A549 (cell line): ENCODE measurements at regions not wholly inside any gene's neighbourhood (a gene's known extent, or its start where the extent isn't known, plus 50 kb on each side); places are given as distances from the start of the nearest gene placed in this dataset.
A peak's percentile ranks its signal among the peaks of the same experiment; 100 is the strongest.

Experiments used
- ATAC-seq, 2 experiments: fragments of 200-7000 bp in 1 of 2; fragments of >200 bp in 1 of 2; cut with Nextera tagmentation in 1 of 2; cut with Tn5 transposase in 1 of 2; 3 replicates each; pipeline versions ENCODE4 v1.8.0 to v1.9.1; 2018 to 2020; ENCODE audit warnings: mild to moderate bottlenecking in 1 of 2, moderate library complexity in 1 of 2
- CTCF ChIA-PET: fragments of 300-600 bp; sonication (Branson Sonifier 250); formaldehyde crosslinking; extraction: SDS; loops from one replicate; lab custom pipeline; 2021; ENCODE audit warnings: antibody characterized with exemption, inconsistent platforms; lab: Yijun Ruan, JAX
- POLR2A ChIA-PET: fragments of 350-600 bp; formaldehyde crosslinking; extraction: SDS; loops from one replicate; lab custom pipeline; 2021; ENCODE audit warnings: antibody characterized with exemption, inconsistent platforms; lab: Yijun Ruan, JAX
- DNase-seq, 2 experiments: peaks; one replicate each; pipeline versions ENCODE4 v3.0.0 to v3.0.0-alpha.2; 2011 to 2016; ENCODE audit warnings: low read depth in 1 of 2, low spot score in 1 of 2
- FAIRE-seq: peaks from 2 replicates; lab custom pipeline; 2011; peaks lifted over from hg19 to GRCh38; lab: Jason Lieb, UNC
- H3K27ac ChIP-seq, 2 experiments: fragments of >200 bp; sonication (Bioruptor Twin); formaldehyde crosslinking; 3 replicates each; pipeline ENCODE4 v1.5.1; 2016 to 2017
- H3K4me1 ChIP-seq: fragments of >200 bp; sonication (Bioruptor Twin); formaldehyde crosslinking; 3 replicates; pipeline ENCODE4 v1.6.1; 2016
- H3K4me2 ChIP-seq: fragments of >200 bp; sonication (Bioruptor Twin); formaldehyde crosslinking; 3 replicates; pipeline ENCODE4 v1.6.1; 2016
- H3K4me3 ChIP-seq: fragments of >200 bp; sonication (Bioruptor Twin); formaldehyde crosslinking; 3 replicates; pipeline ENCODE4 v1.5.1; 2016
- H3K9me3 ChIP-seq: fragments of >200 bp; sonication (Bioruptor Twin); formaldehyde crosslinking; 3 replicates; pipeline ENCODE4 v1.6.1; 2016
- CHD2 ChIP-seq: fragments of 150-350 bp; IDR thresholded peaks from 2 replicates; pipeline ENCODE4 v1.6.1; 2014; ENCODE audit warnings: low read length; ENCODE audit not compliant: partially characterized antibody
- E2F6 ChIP-seq: IDR thresholded peaks from 2 replicates; pipeline ENCODE4 v1.6.1; 2012; ENCODE audit warnings: low read depth, borderline replicate concordance
- EHMT2 ChIP-seq: fragments of 200-600 bp; sonication (generic); IDR thresholded peaks from 2 replicates; pipeline ENCODE4 v1.6.1; 2016; ENCODE audit warnings: antibody characterized with exemption, low read depth, mild to moderate bottlenecking, moderate library complexity
- ESRRA ChIP-seq: fragments of 150-350 bp; IDR thresholded peaks from 2 replicates; pipeline ENCODE4 v1.6.1; 2014; ENCODE audit warnings: mild to moderate bottlenecking, low read length, borderline replicate concordance
- FOXS1 ChIP-seq: fragments of 250-450 bp; sonication (Bioruptor Pico); IDR thresholded peaks from 2 replicates; pipeline ENCODE4 v1.5.0; 2020; ENCODE audit warnings: mild to moderate bottlenecking, moderate library complexity
- HDAC2 ChIP-seq: fragments of 200-600 bp; sonication (generic); IDR thresholded peaks from 2 replicates; pipeline ENCODE4 v1.6.1; 2016
- HEYL ChIP-seq: fragments of 250-450 bp; sonication (Bioruptor Pico); IDR thresholded peaks from 2 replicates; pipeline ENCODE4 v1.8.0; 2021; ENCODE audit warnings: mild to moderate bottlenecking, moderate library complexity
- HMGXB4 ChIP-seq: fragments of 250-450 bp; sonication (Bioruptor Pico); IDR thresholded peaks from 2 replicates; pipeline ENCODE4 v1.5.0; 2021; ENCODE audit warnings: mild to moderate bottlenecking, moderate library complexity, borderline replicate concordance
- HOXA7 ChIP-seq: fragments of 250-450 bp; sonication (Bioruptor Pico); IDR thresholded peaks from 2 replicates; pipeline ENCODE4 v1.5.0; 2020; ENCODE audit warnings: mild to moderate bottlenecking, moderate library complexity
- HOXB13 ChIP-seq: fragments of 250-450 bp; sonication (Bioruptor Pico); IDR thresholded peaks from 2 replicates; pipeline ENCODE4 v1.5.0; 2020; ENCODE audit warnings: low read depth, mild to moderate bottlenecking, moderate library complexity
- HOXB5 ChIP-seq: fragments of 250-450 bp; sonication (Bioruptor Pico); IDR thresholded peaks from 2 replicates; pipeline ENCODE4 v1.5.0; 2020; ENCODE audit warnings: mild to moderate bottlenecking, moderate library complexity
- KDM1A ChIP-seq: fragments of 200-600 bp; sonication (generic); IDR thresholded peaks from 2 replicates; pipeline ENCODE4 v1.6.1; 2016; ENCODE audit warnings: low read depth, mild to moderate bottlenecking
- KDM5A ChIP-seq: fragments of 200-600 bp; sonication (generic); IDR thresholded peaks from 2 replicates; pipeline ENCODE4 v1.6.1; 2016; ENCODE audit warnings: antibody characterized with exemption, mild to moderate bottlenecking
- MAFK ChIP-seq: fragments of 450-650 bp; IDR thresholded peaks from 2 replicates; pipeline ENCODE4 v1.6.1; 2014; ENCODE audit not compliant: partially characterized antibody
- MAX ChIP-seq: IDR thresholded peaks from 2 replicates; pipeline ENCODE4 v1.6.1; 2012
- NFE2L2 ChIP-seq: fragments of 150-350 bp; conservative IDR thresholded peaks from 2 replicates; pipeline ENCODE4 v1.6.1; 2014; ENCODE audit warnings: low read length
- POLR2A ChIP-seq: IDR thresholded peaks from 2 replicates; pipeline ENCODE4 v1.6.1; 2012; ENCODE audit warnings: mild to moderate bottlenecking, low read length
- POLR2AphosphoS2 ChIP-seq: conservative IDR thresholded peaks from 2 replicates; pipeline ENCODE4 v1.6.1; 2012; ENCODE audit warnings: low read length, improper control_type of control experiment, inconsistent platforms
- RARB ChIP-seq: fragments of 250-450 bp; sonication (Bioruptor Pico); IDR thresholded peaks from 2 replicates; pipeline ENCODE4 v1.8.0; 2021; ENCODE audit warnings: mild to moderate bottlenecking, moderate library complexity
- RFX5 ChIP-seq: fragments of 450-650 bp; IDR thresholded peaks from 2 replicates; pipeline ENCODE4 v1.7.1; 2014; ENCODE audit warnings: antibody characterized with exemption, mild to moderate bottlenecking, moderate library complexity
- SREBF2 ChIP-seq: fragments of 450-650 bp; IDR thresholded peaks from 2 replicates; pipeline ENCODE4 v1.6.1; 2014; ENCODE audit warnings: mild to moderate bottlenecking, moderate library complexity
- ZC3H11A ChIP-seq: fragments of 450-650 bp; IDR thresholded peaks from 2 replicates; pipeline ENCODE4 v1.6.1; 2014; ENCODE audit warnings: antibody characterized with exemption, mild to moderate bottlenecking
- ZNF302 ChIP-seq: fragments of 250-450 bp; sonication (Bioruptor Pico); IDR thresholded peaks from 2 replicates; pipeline ENCODE4 v1.9.0; 2021; ENCODE audit warnings: inconsistent platforms, mild to moderate bottlenecking, moderate library complexity
- ZSCAN20 ChIP-seq: fragments of 250-450 bp; sonication (Bioruptor Pico); IDR thresholded peaks from 2 replicates; pipeline ENCODE4 v1.8.0; 2022; ENCODE audit warnings: mild to moderate bottlenecking, moderate library complexity
- WGBS: methylation state at CpG from one replicate; pipeline ENCODE4 v1.1.6; 2017; ENCODE audit errors: missing lambda C conversion rate; 5-methylcytosine and 5-hydroxymethylcytosine counted together
- TF ChIP-seq, protein P1 (sequence below): fragments of 450-650 bp; IDR thresholded peaks from 2 replicates; pipeline ENCODE4 v1.6.1; 2014; ENCODE audit warnings: antibody characterized with exemption
- TF ChIP-seq, protein P2 (sequence below): fragments of >200 bp; sonication (Bioruptor Twin); formaldehyde crosslinking; IDR thresholded peaks from 3 replicates; pipeline ENCODE4 v1.6.1; 2016
- TF ChIP-seq, protein P3 (sequence below): IDR thresholded peaks from 2 replicates; pipeline ENCODE4 v1.6.1; 2012

GRCh38 chr7:68760556-68760955 is 837.7 kb upstream of the AUTS2 start (continued):
- TF ChIP-seq FOXS1 (no peak), NFE2L2 (no peak), RFX5 (no peak), ZSCAN20 (CRISPR knock-in tag) (no peak), MAX (no peak), KDM1A (no peak), HEYL (no peak), ESRRA (no peak)
- TF ChIP-seq, protein P1, sequence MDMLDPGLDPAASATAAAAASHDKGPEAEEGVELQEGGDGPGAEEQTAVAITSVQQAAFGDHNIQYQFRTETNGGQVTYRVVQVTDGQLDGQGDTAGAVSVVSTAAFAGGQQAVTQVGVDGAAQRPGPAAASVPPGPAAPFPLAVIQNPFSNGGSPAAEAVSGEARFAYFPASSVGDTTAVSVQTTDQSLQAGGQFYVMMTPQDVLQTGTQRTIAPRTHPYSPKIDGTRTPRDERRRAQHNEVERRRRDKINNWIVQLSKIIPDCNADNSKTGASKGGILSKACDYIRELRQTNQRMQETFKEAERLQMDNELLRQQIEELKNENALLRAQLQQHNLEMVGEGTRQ: no peak
- TF ChIP-seq, protein P2, sequence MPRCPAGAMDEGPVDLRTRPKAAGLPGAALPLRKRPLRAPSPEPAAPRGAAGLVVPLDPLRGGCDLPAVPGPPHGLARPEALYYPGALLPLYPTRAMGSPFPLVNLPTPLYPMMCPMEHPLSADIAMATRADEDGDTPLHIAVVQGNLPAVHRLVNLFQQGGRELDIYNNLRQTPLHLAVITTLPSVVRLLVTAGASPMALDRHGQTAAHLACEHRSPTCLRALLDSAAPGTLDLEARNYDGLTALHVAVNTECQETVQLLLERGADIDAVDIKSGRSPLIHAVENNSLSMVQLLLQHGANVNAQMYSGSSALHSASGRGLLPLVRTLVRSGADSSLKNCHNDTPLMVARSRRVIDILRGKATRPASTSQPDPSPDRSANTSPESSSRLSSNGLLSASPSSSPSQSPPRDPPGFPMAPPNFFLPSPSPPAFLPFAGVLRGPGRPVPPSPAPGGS: 0 out of 3 replicates have a peak, but pooled peaks have one; percentile 25

- no peak overlapping the region for H3K4me2 ChIP-seq
- WGBS: 69% methylated on average over 4 of the region's 4 CpGs
- no peaks in the 10 kb centered on the region for H3K4me1 ChIP-seq
- no peak overlapping the region for H3K4me3 ChIP-seq
- no peak for ATAC-seq
- POLR2A ChIA-PET: no interaction called here
- no peak overlapping the region for H3K27ac ChIP-seq
- TF ChIP-seq MAFK: no peak
- TF ChIP-seq E2F6: no peak
- no peak for TF ChIP-seq POLR2A
- TF ChIP-seq HOXA7 (CRISPR knock-in tag): no peak
- TF ChIP-seq KDM5A: no peak
- TF ChIP-seq ZNF302 (CRISPR knock-in tag): no peak
- TF ChIP-seq HDAC2: no peak
- TF ChIP-seq EHMT2: no peak
- no peak for TF ChIP-seq ZC3H11A
- TF ChIP-seq SREBF2: no peak
- TF ChIP-seq ZSCAN20 (CRISPR knock-in tag): no peak
- no peak for TF ChIP-seq HOXB13
- TF ChIP-seq, protein P2: no peak
- TF ChIP-seq HEYL: no peak
- TF ChIP-seq POLR2AphosphoS2: no peak
- no peak for TF ChIP-seq RARB (CRISPR knock-in tag)
- TF ChIP-seq, protein P3, sequence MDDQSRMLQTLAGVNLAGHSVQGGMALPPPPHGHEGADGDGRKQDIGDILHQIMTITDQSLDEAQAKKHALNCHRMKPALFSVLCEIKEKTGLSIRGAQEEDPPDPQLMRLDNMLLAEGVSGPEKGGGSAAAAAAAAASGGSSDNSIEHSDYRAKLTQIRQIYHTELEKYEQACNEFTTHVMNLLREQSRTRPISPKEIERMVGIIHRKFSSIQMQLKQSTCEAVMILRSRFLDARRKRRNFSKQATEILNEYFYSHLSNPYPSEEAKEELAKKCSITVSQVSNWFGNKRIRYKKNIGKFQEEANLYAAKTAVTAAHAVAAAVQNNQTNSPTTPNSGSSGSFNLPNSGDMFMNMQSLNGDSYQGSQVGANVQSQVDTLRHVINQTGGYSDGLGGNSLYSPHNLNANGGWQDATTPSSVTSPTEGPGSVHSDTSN: no peak
- TF ChIP-seq HMGXB4 (CRISPR knock-in tag): no peak
- no peak for TF ChIP-seq CHD2
- no peak for TF ChIP-seq HOXB5
- no peak for DNase-seq
- H3K9me3 ChIP-seq: peaks cover 16% of the 10 kb centered on the region
- no peak for FAIRE-seq
- CTCF ChIA-PET: no interaction called here
Observed at GRCh38 chr7:68767462-68767861, 830.8 kb upstream of the AUTS2 start.
